Adrenal gland (tissue), 5 donors: ENCODE measurements at regions not wholly inside any gene's neighbourhood (a gene's known extent, or its start where the extent isn't known, plus 50 kb on each side); places are given as distances from the start of the nearest gene placed in this dataset.

Experiments
- POLR2A ChIP-seq, 2 donors: fragments of 450-650 bp; IDR thresholded peaks; one replicate each; pipeline ENCODE4 v1.6.1; 2017; ENCODE audit warnings: antibody characterized with exemption in 2 of 2, mild to moderate bottlenecking in 2 of 2, moderate library complexity in 1 of 2
- TF ChIP-seq, protein P1 (sequence below), 6 experiments: fragments of 450-650 bp in 4 of 6; fragments of 200-600 bp in 2 of 6; sonication (generic) in 1 of 6; IDR thresholded peaks; 1 replicate in 5 of 6; 2 replicates in 1 of 6; pipeline versions ENCODE4 v1.5.1 to v1.8.0; 2016 to 2021; ENCODE audit warnings: antibody characterized with exemption in 6 of 6, mild to moderate bottlenecking in 2 of 6, moderate library complexity in 1 of 6
- donor health status: DM: no; HTN: no; CAD: no.

DNA sequence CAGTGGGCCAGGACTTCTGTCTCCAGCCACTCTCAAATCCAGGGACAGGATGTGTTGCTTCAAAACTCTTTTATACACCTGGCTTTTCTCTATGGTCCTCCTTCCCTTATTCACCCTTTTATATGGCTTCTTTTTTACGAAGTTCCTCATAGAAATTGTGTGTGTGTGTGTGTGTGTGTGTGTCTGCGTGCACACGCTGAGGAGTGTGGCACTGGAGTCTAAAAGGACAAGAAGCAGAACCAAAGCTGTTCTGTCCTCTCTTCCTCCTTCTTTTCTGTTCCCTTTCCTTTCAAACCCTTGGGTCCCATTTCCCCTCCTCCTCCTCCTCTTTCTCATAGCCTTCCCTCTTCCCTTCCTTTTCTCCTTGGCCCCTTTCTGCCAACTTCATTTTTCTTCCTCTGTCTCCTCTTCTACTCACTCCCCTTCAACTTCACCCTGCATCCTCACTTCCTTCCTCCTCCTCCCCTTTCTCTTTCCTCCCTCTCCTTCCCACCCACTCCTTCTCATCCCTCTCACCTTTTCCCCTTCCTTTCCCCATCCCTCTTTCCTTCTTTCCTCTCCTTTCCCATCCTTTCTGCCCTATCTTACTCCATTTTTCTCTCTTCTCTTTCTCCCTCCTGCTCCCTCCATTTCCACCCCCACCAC lies 360.5 kb downstream of the MID1IP1 start:
- TF ChIP-seq, protein P1, sequence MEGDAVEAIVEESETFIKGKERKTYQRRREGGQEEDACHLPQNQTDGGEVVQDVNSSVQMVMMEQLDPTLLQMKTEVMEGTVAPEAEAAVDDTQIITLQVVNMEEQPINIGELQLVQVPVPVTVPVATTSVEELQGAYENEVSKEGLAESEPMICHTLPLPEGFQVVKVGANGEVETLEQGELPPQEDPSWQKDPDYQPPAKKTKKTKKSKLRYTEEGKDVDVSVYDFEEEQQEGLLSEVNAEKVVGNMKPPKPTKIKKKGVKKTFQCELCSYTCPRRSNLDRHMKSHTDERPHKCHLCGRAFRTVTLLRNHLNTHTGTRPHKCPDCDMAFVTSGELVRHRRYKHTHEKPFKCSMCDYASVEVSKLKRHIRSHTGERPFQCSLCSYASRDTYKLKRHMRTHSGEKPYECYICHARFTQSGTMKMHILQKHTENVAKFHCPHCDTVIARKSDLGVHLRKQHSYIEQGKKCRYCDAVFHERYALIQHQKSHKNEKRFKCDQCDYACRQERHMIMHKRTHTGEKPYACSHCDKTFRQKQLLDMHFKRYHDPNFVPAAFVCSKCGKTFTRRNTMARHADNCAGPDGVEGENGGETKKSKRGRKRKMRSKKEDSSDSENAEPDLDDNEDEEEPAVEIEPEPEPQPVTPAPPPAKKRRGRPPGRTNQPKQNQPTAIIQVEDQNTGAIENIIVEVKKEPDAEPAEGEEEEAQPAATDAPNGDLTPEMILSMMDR (IDR thresholded peaks at IDR 0.05), result no peak
- no peak for TF ChIP-seq POLR2A (IDR thresholded peaks at IDR 0.05)
